Activated naive CD8-positive, alpha-beta T cell treated with anti-CD3 and anti-CD28 coated beads, Interleukin-2, amount 50 U/mL, for 24 hours (primary cell): ENCODE measurements at regions not wholly inside any gene's neighbourhood (a gene's known extent, or its start where the extent isn't known, plus 50 kb on each side); places are given as distances from the start of the nearest gene placed in this dataset.

Experiments used
- ATAC-seq: fragments of 150-1000 bp; cut with Tn5 transposase; one replicate; pipeline ENCODE4 v1.10.0; 2021
- DNase-seq: peaks from one replicate; pipeline ENCODE4 v3.0.0; 2021
- H3K27ac Mint-ChIP-seq: one replicate; pipeline ENCODE4 v1.8.0; 2021; ENCODE audit warnings: mild to moderate bottlenecking, mixed read lengths
- H3K27me3 Mint-ChIP-seq: one replicate; pipeline ENCODE4 v1.8.0; 2021; ENCODE audit warnings: mixed read lengths
- H3K36me3 Mint-ChIP-seq: one replicate; pipeline ENCODE4 v1.8.0; 2021; ENCODE audit warnings: low read depth, mixed read lengths
- H3K4me1 Mint-ChIP-seq: one replicate; pipeline ENCODE4 v1.8.0; 2021; ENCODE audit warnings: mixed read lengths
- H3K4me3 Mint-ChIP-seq: one replicate; pipeline ENCODE4 v1.8.0; 2021; ENCODE audit warnings: mild to moderate bottlenecking, moderate library complexity, mixed read lengths
- H3K9me3 Mint-ChIP-seq: one replicate; pipeline ENCODE4 v1.8.0; 2021; ENCODE audit warnings: mixed read lengths

DNA sequence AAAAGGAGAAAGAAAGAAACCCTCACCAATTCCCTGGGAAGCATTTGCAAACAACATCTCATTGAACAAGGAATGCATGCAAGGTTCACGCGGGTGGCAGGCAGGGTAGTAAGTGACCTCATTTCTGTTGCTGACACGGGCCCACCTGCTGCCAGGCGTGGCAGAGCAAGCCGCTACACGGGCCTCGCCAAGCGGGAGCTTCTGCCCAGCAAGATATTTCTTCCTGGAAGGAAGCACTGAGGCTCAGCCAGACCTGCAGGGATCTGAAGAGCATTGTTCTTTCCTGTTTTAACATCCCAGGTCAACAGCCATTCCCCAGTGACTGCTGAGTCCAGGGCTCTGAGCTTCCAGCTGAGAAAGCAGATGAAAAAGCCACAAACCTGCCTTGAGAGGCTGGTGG is 91.9 kb upstream of the IGSF21 start:
- no peaks in the 10 kb centered on the region for H3K36me3 Mint-ChIP-seq
- DNase-seq (no peak), ATAC-seq (no peak)
- H3K9me3 Mint-ChIP-seq: no peaks in the 10 kb centered on the region
- H3K4me1 Mint-ChIP-seq: no peaks in the 10 kb centered on the region
- no peak overlapping the region for H3K4me3 Mint-ChIP-seq
- H3K27me3 Mint-ChIP-seq: no peaks in the 10 kb centered on the region
- H3K27ac Mint-ChIP-seq: no peak overlapping the region

DNA sequence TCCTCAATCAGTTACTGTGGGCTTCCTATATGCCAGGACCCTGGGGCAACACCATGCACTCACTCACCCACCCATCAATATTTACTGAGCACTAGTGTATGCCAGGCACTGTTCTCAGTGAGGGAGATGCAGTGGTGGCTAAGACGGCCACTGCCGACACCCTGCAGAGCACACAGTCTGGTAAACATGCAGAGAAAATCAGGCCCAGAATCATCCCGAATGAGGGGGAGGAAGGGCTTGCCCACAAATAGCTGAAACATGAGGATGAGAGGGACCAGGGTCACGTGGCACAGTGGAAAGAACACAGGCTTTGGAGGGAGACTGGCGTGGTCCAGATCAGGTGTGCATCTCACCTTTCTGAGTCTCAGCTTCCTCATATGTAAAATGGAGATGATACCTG is 89.2 kb upstream of the IGSF21 start:
- Mint-ChIP-seq H3K27me3 (peaks cover 5% of the 10 kb centered on the region), H3K9me3 (no peaks in the 10 kb centered on the region), H3K4me3 (no peak overlapping the region), H3K27ac (no peak overlapping the region), H3K4me1 (no peaks in the 10 kb centered on the region), H3K36me3 (no peaks in the 10 kb centered on the region)
- ATAC-seq (no peak), DNase-seq (no peak)

DNA sequence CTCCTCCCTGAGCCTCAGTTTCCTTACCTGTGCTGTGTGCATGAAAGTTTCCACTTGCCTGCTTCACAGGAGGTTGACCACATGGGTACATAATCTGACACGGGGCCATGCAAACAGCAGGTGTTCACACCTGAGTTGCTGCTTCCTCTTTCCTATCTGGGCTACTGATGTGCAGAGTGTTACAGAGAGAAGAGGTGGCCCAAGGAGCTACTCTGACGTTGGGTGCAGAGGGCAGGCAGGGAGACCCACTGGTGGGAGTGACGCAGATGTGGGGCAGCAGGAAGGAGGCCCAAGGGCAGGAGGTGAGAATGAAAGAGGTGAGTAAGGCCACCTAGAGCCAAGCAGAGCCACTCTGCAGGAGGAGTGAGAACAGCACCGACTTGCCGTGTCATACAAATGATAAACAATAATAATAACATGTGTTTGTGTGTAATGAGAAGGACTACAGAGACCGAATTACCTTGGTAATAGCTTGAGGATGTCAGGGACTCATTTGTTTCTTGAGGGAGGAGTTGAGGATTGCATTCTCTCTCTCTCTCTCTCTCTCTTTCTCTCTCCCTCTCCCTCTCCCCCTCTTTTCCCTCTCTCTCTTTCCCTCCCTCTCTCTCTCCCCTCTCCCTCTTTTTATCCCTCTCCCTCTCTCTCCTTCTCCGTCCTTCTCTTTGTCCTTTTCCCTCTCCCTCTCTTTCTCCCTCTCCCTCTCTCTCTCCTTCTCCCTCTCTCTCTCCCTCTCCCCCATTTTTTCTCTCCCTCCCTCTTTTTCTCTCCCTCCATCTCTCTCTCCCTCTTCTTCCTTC is 87.4 kb upstream of the IGSF21 start:
- Mint-ChIP-seq H3K36me3 (no peaks in the 10 kb centered on the region), H3K27me3 (peaks cover 8% of the 10 kb centered on the region), H3K9me3 (no peaks in the 10 kb centered on the region), H3K4me3 (no peak overlapping the region), H3K4me1 (no peaks in the 10 kb centered on the region), H3K27ac (no peak overlapping the region)
- DNase-seq: no peak
- ATAC-seq: no peak

DNA sequence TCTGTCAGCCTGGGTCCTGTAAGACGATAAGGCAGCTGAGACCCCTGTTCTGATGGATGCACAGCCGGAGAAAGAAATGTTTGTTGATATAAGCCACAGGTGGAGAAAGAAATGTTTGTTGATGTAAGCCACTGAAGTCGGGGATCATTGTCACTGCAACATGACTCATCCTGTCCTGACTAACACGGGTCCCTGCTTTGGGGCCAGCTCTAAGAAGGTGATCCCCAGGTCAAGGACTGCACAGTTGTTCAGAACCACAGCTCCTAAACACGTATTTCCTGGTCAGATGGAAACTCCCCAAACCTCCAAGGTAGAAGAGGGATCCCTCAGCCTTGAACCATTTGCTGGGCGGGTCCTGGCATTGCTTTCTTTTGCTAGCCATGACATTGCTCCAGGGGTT is 86.4 kb upstream of the IGSF21 start:
- H3K27me3 Mint-ChIP-seq: peaks cover 8% of the 10 kb centered on the region
- no peak overlapping the region for H3K4me3 Mint-ChIP-seq
- no peak overlapping the region for H3K27ac Mint-ChIP-seq
- DNase-seq (no peak), ATAC-seq (no peak)
- H3K9me3 Mint-ChIP-seq: no peaks in the 10 kb centered on the region
- H3K4me1 Mint-ChIP-seq: no peaks in the 10 kb centered on the region
- no peaks in the 10 kb centered on the region for H3K36me3 Mint-ChIP-seq

DNA sequence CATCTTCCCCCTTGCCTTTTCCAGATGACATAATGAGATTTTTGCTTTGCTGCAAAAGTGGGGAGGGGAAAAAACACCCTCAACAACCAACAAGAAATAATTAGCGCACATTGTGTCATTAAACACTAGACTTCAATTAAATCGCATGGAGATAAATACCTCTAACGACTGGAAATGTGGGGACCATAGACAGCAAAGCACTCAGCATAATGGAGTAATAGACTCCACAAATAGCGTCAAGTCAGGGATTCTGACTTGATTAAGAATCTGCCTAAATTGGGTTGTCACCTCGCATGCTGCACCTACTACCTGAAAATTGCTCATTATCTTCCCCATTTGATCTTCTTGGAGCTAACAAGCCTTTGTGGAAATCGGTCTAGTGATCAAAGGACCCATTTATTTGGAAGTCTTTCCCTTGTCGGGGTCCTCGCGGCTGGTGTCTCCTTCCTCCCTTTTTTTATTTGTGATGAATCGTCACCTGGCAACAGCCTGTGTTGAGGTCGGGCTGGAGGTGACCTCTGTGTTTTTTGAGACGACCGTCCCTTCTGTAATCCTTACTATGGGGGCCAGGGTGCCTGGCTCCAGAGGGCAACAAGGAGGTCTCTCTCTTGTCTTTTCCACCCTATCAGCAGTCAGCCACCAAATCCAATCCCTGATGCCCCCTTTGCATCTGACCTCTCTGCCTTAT is 75.3 kb upstream of the IGSF21 start:
- Mint-ChIP-seq H3K4me1 (no peaks in the 10 kb centered on the region), H3K36me3 (no peaks in the 10 kb centered on the region), H3K4me3 (no peak overlapping the region), H3K27ac (no peak overlapping the region), H3K27me3 (peaks cover 8% of the 10 kb centered on the region), H3K9me3 (no peaks in the 10 kb centered on the region)
- ATAC-seq (no peak), DNase-seq (no peak)

DNA sequence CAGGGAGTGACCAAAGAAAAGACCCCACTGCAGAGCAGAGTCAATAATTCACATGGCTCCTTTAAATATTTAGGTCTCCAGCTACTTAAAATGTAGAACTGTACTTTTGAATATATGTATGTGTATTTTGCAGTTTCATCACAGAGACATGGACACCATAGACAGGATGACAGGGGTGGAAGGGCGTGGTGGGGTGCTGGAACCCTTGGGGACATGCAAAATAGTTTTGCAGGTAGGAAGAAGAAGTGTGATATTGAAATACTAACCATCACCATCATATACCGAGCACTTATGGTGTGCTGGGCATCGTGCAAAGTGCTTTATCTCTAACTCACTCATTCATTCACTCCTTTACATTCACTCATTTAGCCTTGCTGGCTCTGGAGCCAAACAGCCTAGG is 72.5 kb upstream of the IGSF21 start:
- no peak overlapping the region for H3K27ac Mint-ChIP-seq
- no peak overlapping the region for H3K4me3 Mint-ChIP-seq

DNA sequence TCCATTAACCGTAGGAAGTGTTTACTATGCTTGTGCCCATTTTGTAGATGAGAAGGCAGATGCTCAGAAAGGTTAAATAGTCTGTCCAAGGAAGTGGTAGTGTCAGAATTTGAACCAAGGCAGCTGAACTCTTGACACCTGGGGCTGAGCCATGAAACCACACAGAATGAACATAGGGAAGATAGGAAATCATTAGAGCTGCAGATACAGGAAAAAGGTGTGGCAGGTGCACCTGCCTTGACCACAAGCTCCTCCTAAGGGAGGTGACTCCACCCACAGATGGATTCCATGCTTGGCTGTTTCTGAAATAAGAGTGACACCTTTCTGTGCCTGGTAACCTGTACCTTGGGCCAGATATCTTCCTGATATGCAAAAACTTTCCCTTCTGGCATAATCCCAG is 69.9 kb upstream of the IGSF21 start:
- Mint-ChIP-seq H3K4me1 (peaks cover 2% of the 10 kb centered on the region), H3K27me3 (peaks cover 2% of the 10 kb centered on the region), H3K27ac (no peak overlapping the region), H3K36me3 (no peaks in the 10 kb centered on the region), H3K4me3 (no peak overlapping the region), H3K9me3 (no peaks in the 10 kb centered on the region)
- ATAC-seq (no peak), DNase-seq (no peak)

More for the DNA sequence above, 72.5 kb upstream of the IGSF21 start:
- no peak for DNase-seq
- no peaks in the 10 kb centered on the region for H3K9me3 Mint-ChIP-seq
- H3K4me1 Mint-ChIP-seq: peaks cover 2% of the 10 kb centered on the region
- ATAC-seq: no peak
- no peaks in the 10 kb centered on the region for H3K36me3 Mint-ChIP-seq
- peaks cover 5% of the 10 kb centered on the region for H3K27me3 Mint-ChIP-seq

DNA sequence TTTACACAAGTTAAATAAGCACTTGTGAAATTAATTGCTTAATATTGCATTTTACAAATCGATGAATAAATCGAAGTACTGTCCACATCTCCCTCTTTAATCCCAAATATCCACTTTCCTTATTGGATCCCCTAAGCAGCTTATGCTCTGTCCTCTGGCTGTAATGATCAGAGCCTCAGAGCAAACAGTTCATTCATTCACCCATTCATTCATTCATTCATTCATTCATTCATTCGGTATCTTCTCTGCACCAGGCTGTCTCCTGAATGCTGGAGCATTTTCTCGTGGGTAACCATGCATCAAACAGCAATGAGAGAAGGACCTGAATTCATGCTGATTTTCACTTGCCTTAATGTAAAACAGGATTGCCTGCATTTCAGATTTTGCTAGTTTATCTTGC is 69.5 kb upstream of the IGSF21 start:
- H3K27ac Mint-ChIP-seq: no peak overlapping the region
- peaks cover 2% of the 10 kb centered on the region for H3K4me1 Mint-ChIP-seq
- DNase-seq (no peak), ATAC-seq (no peak)
- no peak overlapping the region for H3K4me3 Mint-ChIP-seq
- no peaks in the 10 kb centered on the region for H3K9me3 Mint-ChIP-seq
- no peaks in the 10 kb centered on the region for H3K27me3 Mint-ChIP-seq
- H3K36me3 Mint-ChIP-seq: no peaks in the 10 kb centered on the region

DNA sequence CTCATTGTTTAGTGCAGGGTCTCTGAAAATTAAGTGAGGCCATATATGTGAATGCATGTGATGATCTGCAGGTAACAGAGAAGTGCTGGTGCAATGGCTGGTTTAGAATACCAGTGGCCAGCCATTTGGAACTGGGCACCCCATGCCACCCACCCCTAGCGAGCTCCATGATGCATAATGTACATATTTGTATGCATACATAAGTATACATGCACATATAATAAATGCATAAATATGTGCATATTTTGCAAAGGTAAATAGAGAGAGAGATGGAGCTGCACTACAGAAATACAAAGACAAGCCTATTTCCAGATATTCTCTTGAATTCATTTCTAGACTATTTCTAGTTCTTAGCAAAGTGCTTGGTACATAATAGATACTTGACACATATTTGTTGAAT is 68.5 kb upstream of the IGSF21 start:
- ATAC-seq (no peak), DNase-seq (no peak)
- Mint-ChIP-seq H3K36me3 (no peaks in the 10 kb centered on the region), H3K27me3 (no peaks in the 10 kb centered on the region), H3K4me3 (no peak overlapping the region), H3K4me1 (peaks cover 2% of the 10 kb centered on the region), H3K27ac (no peak overlapping the region), H3K9me3 (no peaks in the 10 kb centered on the region)

DNA sequence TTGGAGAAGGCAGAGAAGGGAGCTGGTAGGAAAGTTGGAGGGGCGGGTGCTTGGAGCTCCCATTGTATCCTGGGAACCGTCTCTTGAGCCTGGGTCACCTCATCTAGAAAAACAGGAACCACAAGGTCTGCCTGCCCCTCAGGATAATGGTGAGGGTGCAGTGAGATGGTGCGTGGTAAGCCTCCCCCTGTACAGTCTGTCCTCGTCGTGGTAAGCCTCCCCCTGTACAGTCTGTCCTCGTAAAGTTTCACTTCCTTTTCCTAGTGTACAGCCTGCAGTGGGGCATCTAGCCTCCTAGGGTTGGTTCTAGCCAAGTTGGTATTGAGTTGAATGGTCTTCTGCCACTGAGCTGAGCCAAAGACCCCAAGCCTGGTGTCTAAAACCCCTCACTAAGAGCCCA is 66.5 kb upstream of the IGSF21 start:
- H3K27ac Mint-ChIP-seq: no peak overlapping the region
- no peak for ATAC-seq
- no peak overlapping the region for H3K4me3 Mint-ChIP-seq
- peaks cover 2% of the 10 kb centered on the region for H3K4me1 Mint-ChIP-seq
- H3K9me3 Mint-ChIP-seq: no peaks in the 10 kb centered on the region
- H3K27me3 Mint-ChIP-seq: no peaks in the 10 kb centered on the region
- no peak for DNase-seq
- H3K36me3 Mint-ChIP-seq: no peaks in the 10 kb centered on the region

DNA sequence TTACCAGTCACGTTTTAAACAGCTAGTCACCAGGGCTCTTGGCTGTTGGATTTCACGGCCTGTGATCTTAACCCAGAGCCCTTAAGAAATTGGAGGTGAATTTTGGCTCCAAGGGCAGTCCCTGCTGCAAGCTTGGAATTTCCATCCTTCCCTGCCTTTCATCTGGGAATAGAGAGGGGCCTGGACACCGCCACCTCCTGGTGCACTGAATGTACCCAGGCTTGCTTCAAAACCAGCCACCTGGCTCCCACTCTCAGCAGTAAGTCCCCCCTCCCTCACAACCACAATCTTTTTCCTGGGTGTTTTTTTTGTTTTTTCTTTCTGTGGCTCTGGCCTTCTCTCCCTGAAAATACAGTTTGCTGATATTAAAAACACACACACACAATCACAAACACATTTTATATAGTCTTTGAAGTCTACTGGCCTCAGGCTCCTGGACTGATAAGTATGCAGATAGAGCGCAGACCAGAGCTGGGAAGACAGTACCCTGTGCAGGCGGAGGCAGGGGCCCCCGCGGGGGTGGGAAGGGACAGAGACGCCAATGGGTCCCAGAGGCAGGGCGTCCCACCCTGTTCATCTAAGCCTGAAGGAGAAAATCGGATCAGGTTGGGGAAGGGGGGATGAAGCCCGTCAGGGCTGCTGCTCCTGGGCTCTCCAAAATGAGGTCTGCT is 65.8 kb upstream of the IGSF21 start:
- H3K27ac Mint-ChIP-seq: no peak overlapping the region
- no peaks in the 10 kb centered on the region for H3K9me3 Mint-ChIP-seq
- H3K4me1 Mint-ChIP-seq: peaks cover 2% of the 10 kb centered on the region
- H3K36me3 Mint-ChIP-seq: no peaks in the 10 kb centered on the region
- H3K27me3 Mint-ChIP-seq: peaks cover 3% of the 10 kb centered on the region
- DNase-seq (no peak), ATAC-seq (no peak)
- H3K4me3 Mint-ChIP-seq: no peak overlapping the region

DNA sequence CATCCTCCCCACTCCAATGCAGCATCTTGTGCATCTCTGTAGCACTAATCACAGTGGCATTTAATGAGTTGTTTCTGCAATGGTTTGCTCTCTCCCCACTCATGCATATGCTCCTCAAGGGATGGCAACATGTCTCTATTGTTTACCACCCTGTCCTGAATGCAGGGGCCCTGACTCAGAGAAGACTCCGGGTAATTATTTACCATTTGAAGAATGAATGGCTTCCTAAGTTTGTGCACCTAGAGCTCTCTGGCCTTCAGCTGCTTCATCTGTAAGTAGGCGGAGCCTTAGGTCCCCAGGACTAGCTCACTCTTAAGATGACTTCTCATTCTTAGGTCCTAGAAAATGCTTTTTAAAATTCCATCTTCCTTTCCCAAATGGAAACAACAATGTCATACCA is 63.7 kb upstream of the IGSF21 start:
- peaks cover 7% of the 10 kb centered on the region for H3K27me3 Mint-ChIP-seq
- H3K9me3 Mint-ChIP-seq: no peaks in the 10 kb centered on the region
- no peak overlapping the region for H3K27ac Mint-ChIP-seq
- H3K36me3 Mint-ChIP-seq: no peaks in the 10 kb centered on the region
- no peak for DNase-seq
- no peak for ATAC-seq
- H3K4me3 Mint-ChIP-seq: no peak overlapping the region
- no peaks in the 10 kb centered on the region for H3K4me1 Mint-ChIP-seq

DNA sequence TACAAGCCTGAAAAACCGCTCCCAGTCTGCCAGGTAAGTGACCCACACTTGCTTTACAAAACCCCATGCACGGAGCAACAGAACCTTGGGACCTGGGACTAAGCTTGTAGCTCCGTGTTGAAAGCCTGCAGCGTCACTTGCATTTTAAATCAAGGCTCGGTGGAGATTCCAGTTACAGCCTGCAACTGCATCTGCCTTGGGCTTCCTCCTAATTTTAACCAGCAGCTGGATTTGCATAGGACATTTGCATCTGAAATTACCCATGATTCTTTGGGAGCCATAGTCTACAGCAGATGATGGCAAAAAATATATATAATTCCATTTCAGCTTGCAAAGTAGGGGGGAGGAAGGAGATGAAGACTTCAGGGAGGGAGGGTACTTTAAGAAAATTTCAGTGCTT is 62.4 kb upstream of the IGSF21 start:
- H3K36me3 Mint-ChIP-seq: no peaks in the 10 kb centered on the region
- DNase-seq (no peak), ATAC-seq (no peak)
- no peaks in the 10 kb centered on the region for H3K9me3 Mint-ChIP-seq
- no peak overlapping the region for H3K4me3 Mint-ChIP-seq
- peaks cover 7% of the 10 kb centered on the region for H3K27me3 Mint-ChIP-seq
- H3K4me1 Mint-ChIP-seq: no peaks in the 10 kb centered on the region
- H3K27ac Mint-ChIP-seq: no peak overlapping the region

DNA sequence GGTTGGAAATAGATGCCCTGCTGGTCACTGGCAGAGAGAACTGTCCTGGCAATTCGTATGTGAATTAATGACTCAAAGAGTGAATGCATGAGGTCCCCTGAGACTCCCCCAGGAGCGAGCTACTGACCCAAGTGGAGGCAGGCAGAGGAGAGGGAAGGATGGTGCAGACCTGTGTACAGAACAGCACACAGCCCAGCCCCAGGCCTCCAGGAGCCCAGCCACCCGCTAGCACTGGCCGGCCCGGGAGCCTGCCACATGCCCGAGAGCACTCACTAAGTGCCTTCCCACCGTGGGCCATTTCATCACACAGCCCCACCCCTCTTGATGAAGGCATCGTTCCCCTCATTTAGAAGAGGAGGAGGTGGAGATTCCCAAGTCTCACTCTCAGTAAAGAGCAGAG is 62.0 kb upstream of the IGSF21 start:
- Mint-ChIP-seq H3K4me3 (no peak overlapping the region), H3K4me1 (no peaks in the 10 kb centered on the region), H3K9me3 (no peaks in the 10 kb centered on the region), H3K36me3 (no peaks in the 10 kb centered on the region), H3K27me3 (peaks cover 7% of the 10 kb centered on the region), H3K27ac (no peak overlapping the region)
- DNase-seq (no peak), ATAC-seq (no peak)

DNA sequence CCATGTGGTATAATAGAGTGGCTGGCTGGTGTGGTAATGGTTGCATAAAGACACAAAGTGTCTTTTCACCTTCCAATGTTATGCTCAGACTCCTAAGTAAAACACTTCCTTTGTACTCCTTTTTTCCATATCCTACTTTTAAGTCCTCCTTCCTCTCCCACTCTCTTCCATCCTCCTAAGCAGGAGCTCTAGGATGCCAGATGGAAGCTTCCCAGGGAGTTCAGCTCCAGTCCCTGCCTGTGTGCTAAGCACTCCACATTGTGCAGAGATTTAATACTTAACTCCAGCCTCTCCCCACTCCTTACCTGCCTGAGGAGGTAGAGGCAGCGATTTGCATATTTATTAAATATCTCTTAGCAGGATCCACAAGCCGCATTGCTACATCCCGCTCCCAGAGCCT is 60.5 kb upstream of the IGSF21 start:
- Mint-ChIP-seq H3K9me3 (no peaks in the 10 kb centered on the region), H3K4me3 (no peak overlapping the region), H3K27ac (no peak overlapping the region), H3K36me3 (no peaks in the 10 kb centered on the region), H3K4me1 (no peaks in the 10 kb centered on the region), H3K27me3 (peaks cover 7% of the 10 kb centered on the region)
- no peak for ATAC-seq
- DNase-seq: no peak
